H1 (cell line): ENCODE measurements at regions not wholly inside any gene's neighbourhood (a gene's known extent, or its start where the extent isn't known, plus 50 kb on each side); places are given as distances from the start of the nearest gene placed in this dataset.
A peak's percentile ranks its signal among the peaks of the same experiment; 100 is the strongest.

Experiments
- CTCF ChIA-PET: fragments of 300-600 bp; sonication (Branson Sonifier 250); formaldehyde crosslinking; loops from one replicate; lab custom pipeline; 2021; ENCODE audit not compliant: partially characterized antibody; lab: Charles Lee
- POLR2A ChIA-PET: fragments of 300-600 bp; sonication (Branson Sonifier 250); formaldehyde crosslinking; loops from one replicate; lab custom pipeline; 2021; ENCODE audit warnings: inconsistent platforms; ENCODE audit not compliant: partially characterized antibody; lab: Charles Lee
- DNase-seq, 2 experiments: peaks; one replicate each; pipeline versions ENCODE4 v3.0.0 to v3.0.0-alpha.2; 2010 to 2022; ENCODE audit warnings: low spot score in 2 of 2, low read depth in 1 of 2, mixed read lengths in 1 of 2
- FAIRE-seq: peaks from 2 replicates; lab custom pipeline; 2011; peaks lifted over from hg19 to GRCh38; lab: Jason Lieb, UNC
- H2AFZ ChIP-seq: 2 replicates; pipeline ENCODE4 v1.8.1; 2012; ENCODE audit warnings: low read length, inconsistent platforms
- H2AK5ac ChIP-seq: 2 replicates; pipeline ENCODE4 v1.6.1; 2013; ENCODE audit warnings: low read depth, low read length
- H2BK120ac ChIP-seq: replicated peaks from 2 replicates; pipeline ENCODE3; 2013; ENCODE audit warnings: low read depth, low read length, inconsistent platforms
- H2BK12ac ChIP-seq: 2 replicates; pipeline ENCODE4 v1.6.1; 2013; ENCODE audit warnings: low read depth, low read length
- H2BK15ac ChIP-seq: 2 replicates; pipeline ENCODE4 v1.6.1; 2013; ENCODE audit warnings: low read length
- H2BK20ac ChIP-seq: 2 replicates; pipeline ENCODE4 v1.6.1; 2013; ENCODE audit warnings: low read length
- H2BK5ac ChIP-seq: 2 replicates; pipeline ENCODE4 v1.6.1; 2013; ENCODE audit warnings: low read depth, low read length
- H3K14ac ChIP-seq: 2 replicates; pipeline ENCODE4 v1.6.1; 2013; ENCODE audit warnings: inconsistent platforms; ENCODE audit not compliant: insufficient read length
- H3K18ac ChIP-seq: 2 replicates; pipeline ENCODE4 v1.6.1; 2013; ENCODE audit warnings: low read length; ENCODE audit errors: extremely low read depth
- H3K23ac ChIP-seq: 2 replicates; pipeline ENCODE4 v1.6.1; 2013; ENCODE audit warnings: inconsistent platforms; ENCODE audit not compliant: insufficient read length
- H3K23me2 ChIP-seq: 2 replicates; pipeline ENCODE4 v1.6.1; 2013; ENCODE audit warnings: low read depth, low read length
- H3K27ac ChIP-seq: 2 replicates; pipeline ENCODE4 v1.6.1; 2011; ENCODE audit warnings: low read depth, low read length, inconsistent platforms
- H3K27me3 ChIP-seq, 4 experiments: replicated peaks in 1 of 4; 1 replicate in 1 of 4; 2 replicates in 3 of 4; pipeline versions ENCODE4 v1.6.1 to v1.8.1; 2011 to 2013; ENCODE audit warnings: low read length in 3 of 4, mild to moderate bottlenecking in 3 of 4, inconsistent platforms in 2 of 4, mixed read lengths in 2 of 4, moderate library complexity in 1 of 4; ENCODE audit not compliant: control insufficient read depth in 3 of 4, insufficient read depth in 3 of 4; ENCODE audit errors: extremely low read depth in 1 of 4
- H3K36me3 ChIP-seq, 4 experiments: 2 replicates each; pipeline versions ENCODE4 v1.6.1 to v1.8.1; 2011 to 2013; ENCODE audit warnings: mild to moderate bottlenecking in 4 of 4, low read length in 3 of 4, moderate library complexity in 2 of 4, control low read depth in 1 of 4, inconsistent platforms in 1 of 4; ENCODE audit not compliant: insufficient read depth in 4 of 4, control insufficient read depth in 2 of 4
- H3K4ac ChIP-seq: replicated peaks from 2 replicates; pipeline ENCODE3; 2013; ENCODE audit warnings: low read length, low read depth, mixed read lengths, inconsistent platforms; ENCODE audit not compliant: insufficient read length
- H3K4me1 ChIP-seq, 4 experiments: replicated peaks in 1 of 4; 1 replicate in 1 of 4; 2 replicates in 3 of 4; pipeline versions ENCODE4 v1.6.1 to v1.8.1; 2011 to 2013; ENCODE audit warnings: low read length in 3 of 4, inconsistent platforms in 2 of 4, mixed read lengths in 1 of 4; ENCODE audit not compliant: insufficient read depth in 4 of 4, control insufficient read depth in 3 of 4
- H3K4me2 ChIP-seq, 2 experiments: 2 replicates each; pipeline versions ENCODE4 v1.6.1 to v1.8.1; 2011 to 2013; ENCODE audit warnings: low read depth in 2 of 2, low read length in 2 of 2, control low read depth in 1 of 2, inconsistent platforms in 1 of 2, mild to moderate bottlenecking in 1 of 2; ENCODE audit not compliant: insufficient read depth in 1 of 2
- H3K4me3 ChIP-seq, 4 experiments: fragments of 200-600, 300-600 bp in 1 of 4; sonication (generic), shearing (Covaris generic), sonication (Bioruptor Twin) in 1 of 4; 2 replicates each; pipeline versions ENCODE4 v1.5.1 to v1.8.1; 2011 to 2016; ENCODE audit warnings: low read length in 4 of 4, low read depth in 3 of 4, control low read depth in 2 of 4, inconsistent platforms in 2 of 4, mild to moderate bottlenecking in 2 of 4, mixed read lengths in 1 of 4, moderate library complexity in 1 of 4; ENCODE audit not compliant: insufficient read depth in 2 of 4; ENCODE audit errors: extremely low read depth in 1 of 4
- H3K56ac ChIP-seq: replicated peaks from 2 replicates; pipeline ENCODE3; 2013; ENCODE audit warnings: low read depth, mild to moderate bottlenecking, mixed read lengths, low read length, inconsistent platforms; ENCODE audit not compliant: insufficient read length
- H3K79me1 ChIP-seq: 2 replicates; pipeline ENCODE4 v1.6.1; 2013; ENCODE audit warnings: low read depth, low read length, control low read depth
- H3K79me2 ChIP-seq, 2 experiments: 2 replicates each; pipeline versions ENCODE4 v1.6.1 to v1.8.1; 2012 to 2013; ENCODE audit warnings: low read length in 2 of 2, mild to moderate bottlenecking in 2 of 2, inconsistent platforms in 1 of 2; ENCODE audit not compliant: insufficient read depth in 2 of 2, control insufficient read depth in 1 of 2
- H3K9ac ChIP-seq, 4 experiments: replicated peaks in 1 of 4; 1 replicate in 1 of 4; 2 replicates in 3 of 4; pipeline versions ENCODE4 v1.6.1 to v1.8.1; 2011 to 2013; ENCODE audit warnings: low read depth in 3 of 4, low read length in 3 of 4, control low read depth in 2 of 4, mild to moderate bottlenecking in 2 of 4, moderate library complexity in 2 of 4, inconsistent platforms in 1 of 4; ENCODE audit errors: extremely low read depth in 1 of 4
- H3K9me3 ChIP-seq, 2 experiments: 2 replicates each; pipeline versions ENCODE4 v1.6.1 to v1.8.1; 2012 to 2013; ENCODE audit warnings: mild to moderate bottlenecking in 2 of 2, moderate library complexity in 2 of 2, control low read depth in 1 of 2, inconsistent platforms in 1 of 2, low read depth in 1 of 2, low read length in 1 of 2, mixed read lengths in 1 of 2; ENCODE audit not compliant: insufficient read depth in 2 of 2
- H4K20me1 ChIP-seq, 2 experiments: replicated peaks in 1 of 2; 2 replicates each; pipeline versions ENCODE3 to v1.8.1; 2011 to 2013; ENCODE audit warnings: inconsistent platforms in 2 of 2, low read length in 2 of 2, mild to moderate bottlenecking in 1 of 2; ENCODE audit not compliant: insufficient read depth in 2 of 2, control insufficient read depth in 1 of 2
- H4K5ac ChIP-seq: 2 replicates; pipeline ENCODE4 v1.6.1; 2013; ENCODE audit warnings: low read length, low read depth, mixed read lengths, inconsistent platforms; ENCODE audit not compliant: insufficient read length
- H4K8ac ChIP-seq: 2 replicates; pipeline ENCODE4 v1.8.0; 2013; ENCODE audit warnings: mild to moderate bottlenecking, moderate library complexity, low read length, inconsistent platforms; ENCODE audit not compliant: insufficient read depth; ENCODE audit errors: extremely low read depth
- H4K91ac ChIP-seq: replicated peaks from 2 replicates; pipeline ENCODE3; 2013; ENCODE audit warnings: low read length, mixed read lengths, inconsistent platforms; ENCODE audit not compliant: insufficient read length
- FOSL1 ChIP-seq: IDR thresholded peaks from 2 replicates; pipeline ENCODE4 v1.6.1; 2011; ENCODE audit warnings: mild to moderate bottlenecking, low read depth, low read length, moderate library complexity; ENCODE audit not compliant: insufficient read depth
- KDM1A ChIP-seq: fragments of 200-600, 300-600 bp; sonication (generic); IDR thresholded peaks from 2 replicates; pipeline ENCODE4 v1.7.1; 2016; ENCODE audit warnings: mild to moderate bottlenecking, low read length, borderline replicate concordance
- WGBS, 2 experiments: shearing (Covaris generic) in 1 of 2; methylation state at CpG; one replicate each; pipeline versions ENCODE4 v1.1.6 to v1.1.7; 2013 to 2015; ENCODE audit warnings: low lambda C conversion rate in 2 of 2, mixed read lengths in 2 of 2, inconsistent platforms in 1 of 2, low coverage in 1 of 2, missing lambda C conversion rate in 1 of 2; ENCODE audit not compliant: insufficient replicate concordance in 2 of 2, insufficient coverage in 1 of 2, insufficient read length in 1 of 2; ENCODE audit errors: extremely low coverage in 1 of 2, missing lambda C conversion rate in 1 of 2; 5-methylcytosine and 5-hydroxymethylcytosine counted together

DNA sequence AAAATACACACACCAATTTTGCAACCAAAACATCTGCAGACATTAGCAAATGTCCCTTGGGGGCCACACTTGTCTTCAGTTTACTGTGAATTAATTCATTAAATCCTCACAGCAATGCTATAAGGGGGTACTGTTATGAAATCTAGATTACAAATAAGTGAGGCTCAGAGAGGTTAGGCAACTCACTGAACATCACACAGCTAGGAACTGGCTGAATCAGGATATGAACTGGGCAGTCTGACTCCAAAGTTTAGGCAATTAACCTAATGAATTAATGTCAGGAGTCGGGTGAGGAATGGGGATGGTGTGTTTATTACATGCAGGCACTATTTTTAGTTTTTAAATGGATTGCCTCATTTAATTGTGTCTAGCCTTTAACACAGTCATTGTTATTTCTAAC, 305.7 kb upstream of the XYLT1 start:
- Histone ChIP-seq H2BK12ac (no peak overlapping the region), H2BK120ac (no peak overlapping the region), H3K18ac (no peak overlapping the region), H3K14ac (no peak overlapping the region), H4K8ac (no peak overlapping the region), H3K23me2 (no peaks in the 10 kb centered on the region), H2AFZ (no peak overlapping the region), H3K79me1 (no peaks in the 10 kb centered on the region), H3K36me3 (no peaks in the 10 kb centered on the region), H2BK5ac (no peak overlapping the region), H4K20me1 (no peaks in the 10 kb centered on the region), H2BK20ac (no peak overlapping the region), H3K9ac (no peak overlapping the region), H3K4me3 (no peak overlapping the region), H3K27ac (no peak overlapping the region), H4K5ac (no peak overlapping the region), H3K4me1 (peaks cover 0 to 7% (median 3%) of the 10 kb centered on the region in 4 experiments; a peak in 4 of 7 replicates), H3K27me3 (no peaks in the 10 kb centered on the region), H3K23ac (no peak overlapping the region), H2BK15ac (no peak overlapping the region), H3K56ac (no peak overlapping the region)
- FAIRE-seq (no peak), DNase-seq (no peak)
- CTCF ChIA-PET: no interaction called here
- WGBS, 2 experiments: 86% methylated on average over 1 of the region's 1 CpG; no CpG with 5 or more reads in 1 of the 2 experiments
- TF ChIP-seq KDM1A (peak; percentile 64), FOSL1 (no peak)
- TF ChIP-seq, all 59 proteins: peak for 1
- no peak overlapping the region for H4K91ac ChIP-seq
- POLR2A ChIA-PET: no interaction called here
- no peaks in the 10 kb centered on the region for H3K79me2 ChIP-seq
- H2AK5ac ChIP-seq: no peak overlapping the region
- no peaks in the 10 kb centered on the region for H3K9me3 ChIP-seq
- no peak overlapping the region for H3K4me2 ChIP-seq
- no peak overlapping the region for H3K4ac ChIP-seq
